ENCODE measurements at regions not wholly inside any gene's neighbourhood (a gene's known extent, or its start where the extent isn't known, plus 50 kb on each side); places are given as distances from the start of the nearest gene placed in this dataset.
"Not testable (repeated sequence)": the region's sequence is repeated elsewhere in the genome, so short reads cannot be mapped to it uniquely, and the experiment has no call there.

DNA sequence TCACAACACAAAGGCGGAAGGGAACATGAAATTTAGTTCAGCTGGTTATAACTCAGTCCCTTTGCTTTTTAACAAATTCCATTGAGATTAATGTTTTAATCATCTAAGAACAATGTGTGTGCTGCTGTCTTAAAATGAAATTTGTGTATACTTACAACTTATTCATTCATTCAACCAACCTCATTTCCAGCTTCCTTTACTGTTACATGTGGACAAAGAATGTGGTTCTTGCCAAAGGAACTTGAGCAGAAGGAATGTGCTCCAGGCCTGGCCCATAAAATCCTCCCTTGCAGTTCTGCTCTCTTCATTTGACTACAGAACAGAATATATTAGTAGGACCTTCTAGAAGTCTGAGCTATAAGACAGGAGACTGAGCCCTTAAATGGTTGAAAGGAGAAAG, 176.8 kb upstream of the GLRA2 start:
- H3K27me3 Mint-ChIP-seq (ENCODE audit: low read depth), result no peaks in the 10 kb centered on the region
- peaks cover 4% of the 10 kb centered on the region for H3K4me1 Mint-ChIP-seq
- H3K36me3 Mint-ChIP-seq (ENCODE audit: low read depth), result no peaks in the 10 kb centered on the region
- H3K4me3 Mint-ChIP-seq, result no peak overlapping the region
- TF ChIP-seq, protein P1, sequence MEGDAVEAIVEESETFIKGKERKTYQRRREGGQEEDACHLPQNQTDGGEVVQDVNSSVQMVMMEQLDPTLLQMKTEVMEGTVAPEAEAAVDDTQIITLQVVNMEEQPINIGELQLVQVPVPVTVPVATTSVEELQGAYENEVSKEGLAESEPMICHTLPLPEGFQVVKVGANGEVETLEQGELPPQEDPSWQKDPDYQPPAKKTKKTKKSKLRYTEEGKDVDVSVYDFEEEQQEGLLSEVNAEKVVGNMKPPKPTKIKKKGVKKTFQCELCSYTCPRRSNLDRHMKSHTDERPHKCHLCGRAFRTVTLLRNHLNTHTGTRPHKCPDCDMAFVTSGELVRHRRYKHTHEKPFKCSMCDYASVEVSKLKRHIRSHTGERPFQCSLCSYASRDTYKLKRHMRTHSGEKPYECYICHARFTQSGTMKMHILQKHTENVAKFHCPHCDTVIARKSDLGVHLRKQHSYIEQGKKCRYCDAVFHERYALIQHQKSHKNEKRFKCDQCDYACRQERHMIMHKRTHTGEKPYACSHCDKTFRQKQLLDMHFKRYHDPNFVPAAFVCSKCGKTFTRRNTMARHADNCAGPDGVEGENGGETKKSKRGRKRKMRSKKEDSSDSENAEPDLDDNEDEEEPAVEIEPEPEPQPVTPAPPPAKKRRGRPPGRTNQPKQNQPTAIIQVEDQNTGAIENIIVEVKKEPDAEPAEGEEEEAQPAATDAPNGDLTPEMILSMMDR (IDR thresholded peaks at IDR 0.05; ENCODE audit: unreplicated experiment in 3 of 3), result no peak
- H3K9me3 Mint-ChIP-seq, result peaks cover 23% of the 10 kb centered on the region
- no peak overlapping the region for H3K27ac Mint-ChIP-seq

DNA sequence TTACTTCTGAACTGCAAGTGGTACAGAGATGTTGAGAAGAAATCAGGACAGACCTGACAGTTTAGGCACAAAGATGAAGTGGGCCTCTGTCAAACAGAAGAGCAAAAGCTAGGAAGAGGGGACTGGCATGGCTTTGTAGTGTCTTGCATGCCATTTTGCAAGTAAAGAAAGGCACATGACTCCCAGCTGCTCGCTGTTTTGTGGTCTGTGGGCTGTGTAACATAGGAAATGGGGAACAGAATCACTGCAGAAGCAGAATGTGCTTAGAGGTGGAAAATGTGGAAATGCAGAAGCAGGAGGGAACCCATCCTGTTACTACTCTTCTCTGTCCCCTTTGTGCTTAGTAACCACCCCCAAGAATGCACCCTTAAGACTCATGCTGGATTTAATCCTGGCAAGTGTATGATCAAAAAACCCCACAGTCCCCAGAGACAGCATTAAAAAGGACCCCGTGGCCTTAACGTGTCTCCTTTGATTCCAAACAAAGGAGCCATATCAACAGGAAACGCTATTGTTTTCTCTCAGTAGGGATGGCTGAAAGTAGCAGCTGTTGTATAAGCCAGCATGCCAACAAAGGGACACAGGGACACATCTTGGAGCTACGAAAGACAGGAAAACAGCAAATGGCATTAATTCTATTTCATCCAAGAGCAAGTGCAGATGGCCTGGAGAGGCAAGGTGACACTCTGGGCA, 177.6 kb upstream of the GLRA2 start:
- peaks cover 27% of the 10 kb centered on the region for H3K9me3 Mint-ChIP-seq
- no peak overlapping the region for H3K4me3 Mint-ChIP-seq
- no peak overlapping the region for H3K27ac Mint-ChIP-seq
- no peaks in the 10 kb centered on the region for H3K36me3 Mint-ChIP-seq (ENCODE audit: low read depth)
- peaks cover 4% of the 10 kb centered on the region for H3K4me1 Mint-ChIP-seq
- TF ChIP-seq, protein P1 (IDR thresholded peaks at IDR 0.05; ENCODE audit: unreplicated experiment in 3 of 3), result no peak
- no peaks in the 10 kb centered on the region for H3K27me3 Mint-ChIP-seq (ENCODE audit: low read depth)

DNA sequence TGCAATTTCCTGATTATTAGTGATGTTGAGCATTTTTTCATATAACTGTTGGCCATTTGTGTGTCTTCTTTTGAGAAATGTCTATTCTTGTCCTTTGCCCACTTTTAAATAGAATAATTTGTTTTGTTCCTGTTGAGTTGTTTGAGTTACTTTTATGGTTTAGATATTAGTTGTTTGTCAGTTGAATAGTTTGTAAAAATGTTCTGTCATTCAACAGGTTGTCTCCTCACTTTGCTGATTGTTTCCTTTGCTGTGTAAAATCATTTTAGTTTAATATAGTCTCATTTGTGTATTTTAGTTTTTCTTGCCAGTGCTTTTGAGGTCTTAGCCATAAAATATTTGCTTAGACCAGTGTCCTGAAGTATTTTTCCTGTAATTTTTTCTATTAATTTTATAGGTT, 181.8 kb upstream of the GLRA2 start:
- Mint-ChIP-seq H3K27me3 (ENCODE audit: low read depth) (no peaks in the 10 kb centered on the region), H3K27ac (no peak overlapping the region), H3K4me3 (no peak overlapping the region), H3K9me3 (peaks cover 32% of the 10 kb centered on the region), H3K4me1 (peaks cover 4% of the 10 kb centered on the region), H3K36me3 (ENCODE audit: low read depth) (no peaks in the 10 kb centered on the region)
- TF ChIP-seq, protein P1 (IDR thresholded peaks at IDR 0.05; ENCODE audit: unreplicated experiment in 3 of 3), result no peak

DNA sequence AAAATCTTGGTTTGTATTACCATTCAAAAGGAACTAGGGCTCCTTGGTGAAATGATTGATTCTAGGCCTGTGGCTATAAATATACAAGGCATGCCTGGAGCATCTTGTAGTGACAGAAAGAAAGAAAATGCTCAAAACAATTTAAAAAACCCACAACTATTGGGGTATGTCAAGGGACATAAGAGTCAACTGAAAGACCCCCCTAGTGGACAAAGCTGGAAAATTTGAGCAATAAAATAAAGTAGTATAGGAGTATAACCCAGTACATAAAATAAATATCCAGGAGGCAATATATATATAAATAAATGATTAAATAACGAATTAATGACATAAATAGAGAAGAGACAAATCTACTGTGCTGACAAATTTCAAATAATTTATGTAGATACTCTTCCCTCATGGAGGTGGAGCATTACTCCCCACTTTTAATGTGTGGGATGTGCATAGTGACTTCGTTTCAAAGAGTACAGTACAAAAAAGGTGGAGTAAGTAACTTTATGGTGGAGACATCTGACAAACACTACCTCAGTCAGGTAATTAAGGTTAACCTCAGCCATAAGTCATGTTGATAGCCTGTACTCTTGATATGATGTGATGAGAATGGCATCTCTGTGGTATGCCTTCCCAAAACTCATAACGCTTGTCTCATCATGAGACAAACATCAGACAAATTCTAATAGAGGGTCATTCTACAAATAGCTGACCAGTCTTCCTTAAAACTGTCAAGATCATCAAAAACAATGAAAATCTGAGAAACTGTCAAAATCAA, 185.0 kb upstream of the GLRA2 start:
- TF ChIP-seq, protein P1 (IDR thresholded peaks at IDR 0.05; ENCODE audit: unreplicated experiment in 3 of 3), result no peak
- Mint-ChIP-seq H3K27ac (no peak overlapping the region), H3K4me3 (no peak overlapping the region), H3K4me1 (no peaks in the 10 kb centered on the region), H3K9me3 (peaks cover 28% of the 10 kb centered on the region), H3K27me3 (ENCODE audit: low read depth) (no peaks in the 10 kb centered on the region), H3K36me3 (ENCODE audit: low read depth) (no peaks in the 10 kb centered on the region)

DNA sequence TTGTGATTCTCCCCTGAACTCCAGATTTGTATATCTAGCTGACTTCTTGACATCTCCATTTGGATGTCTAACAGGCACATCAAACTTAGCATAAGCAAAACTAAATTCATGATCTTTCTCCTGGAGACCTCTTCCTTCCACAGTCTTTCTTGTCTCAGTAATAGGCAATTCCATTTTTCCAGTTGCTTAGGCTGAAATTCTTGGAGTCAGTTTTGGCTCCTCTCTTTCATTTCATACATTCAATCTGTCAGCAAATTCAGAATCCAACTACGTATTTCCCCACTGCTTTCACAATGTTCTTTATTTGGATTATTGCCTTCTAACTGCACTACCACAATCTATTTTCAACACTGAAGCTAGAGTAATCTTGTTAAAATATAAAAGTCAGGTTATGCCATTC, 219.9 kb upstream of the GLRA2 start:
- H3K36me3 Mint-ChIP-seq (ENCODE audit: low read depth), result no peaks in the 10 kb centered on the region
- TF ChIP-seq, protein P1 (IDR thresholded peaks at IDR 0.05; ENCODE audit: unreplicated experiment in 3 of 3), result no peak

DNA sequence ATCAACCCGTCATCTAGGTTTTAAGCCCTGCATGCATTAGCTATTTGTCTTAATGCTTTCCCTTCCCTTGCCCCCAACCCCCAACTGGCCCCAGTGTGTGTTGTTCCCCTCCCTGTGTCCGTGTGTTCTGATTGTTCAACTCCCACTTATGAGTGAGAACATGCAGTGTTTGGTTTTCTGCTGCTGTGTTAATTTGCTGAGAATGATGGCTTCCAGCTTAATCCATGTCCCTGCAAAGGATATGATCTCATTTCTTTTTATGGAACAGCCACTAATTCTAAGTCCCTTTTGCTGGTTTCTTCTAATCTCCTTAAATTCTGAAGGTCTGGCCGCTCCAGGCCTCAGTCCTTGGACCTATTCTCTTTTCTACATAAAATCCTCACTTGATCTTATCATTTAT, 220.4 kb upstream of the GLRA2 start:
- H3K4me3 Mint-ChIP-seq; H3K27me3 Mint-ChIP-seq (ENCODE audit: low read depth); H3K4me1 Mint-ChIP-seq; H3K36me3 Mint-ChIP-seq (ENCODE audit: low read depth): not testable (repeated sequence)
- Mint-ChIP-seq H3K27ac (peak overlapping the region; percentile 45 to 70 (median 49)), H3K9me3 (peaks cover 29% of the 10 kb centered on the region)

More for the DNA sequence above, 219.9 kb upstream of the GLRA2 start:
- peaks cover 8% of the 10 kb centered on the region for H3K4me1 Mint-ChIP-seq
- H3K27ac Mint-ChIP-seq, result peak overlapping the region; percentile 45 to 70 (median 49)
- H3K27me3 Mint-ChIP-seq (ENCODE audit: low read depth), result no peaks in the 10 kb centered on the region
- H3K9me3 Mint-ChIP-seq, result peaks cover 29% of the 10 kb centered on the region
- H3K4me3 Mint-ChIP-seq, result no peak overlapping the region

Measured in nephron (organoid).